HG02970 (cell line): ENCODE measurements at regions not wholly inside any gene's neighbourhood (a gene's known extent, or its start where the extent isn't known, plus 50 kb on each side); places are given as distances from the start of the nearest gene placed in this dataset.

Experiments
- ATAC-seq: cut with Tn5 transposase; IDR thresholded peaks from one replicate; pipeline ENCODE4 v1.9.1; 2021; ENCODE audit warnings: mild to moderate bottlenecking, moderate library complexity, moderate number of reproducible peaks; ENCODE audit not compliant: unreplicated experiment, low FRiP score

GRCh38 chr13:68254151-68254550, 1024.0 kb upstream of the PCDH9 start:
- ATAC-seq: no peak

DNA sequence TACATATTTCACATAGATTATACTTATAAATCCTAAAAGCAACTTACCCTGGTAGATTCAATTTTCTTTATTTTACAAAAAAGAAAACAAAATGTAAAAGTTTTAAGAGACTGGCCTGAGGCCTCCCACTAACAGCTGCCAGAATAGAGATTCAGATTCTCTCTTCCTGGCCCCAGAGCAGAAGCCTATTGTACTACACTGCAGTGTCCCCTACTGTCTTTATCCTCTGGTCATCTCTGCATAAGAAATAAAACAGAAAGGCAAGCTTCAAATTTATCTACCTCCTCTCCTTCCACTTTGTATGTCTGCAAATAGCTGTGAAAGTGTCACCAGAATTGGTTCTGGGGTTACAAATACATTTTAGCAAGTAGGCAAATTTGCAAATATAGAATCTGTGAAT, 1004.1 kb upstream of the PCDH9 start:
- ATAC-seq: no peak

- ATAC-seq: no peak
Measured at GRCh38 chr13:68232351-68233130, 1002.4 kb upstream of the PCDH9 start.

DNA sequence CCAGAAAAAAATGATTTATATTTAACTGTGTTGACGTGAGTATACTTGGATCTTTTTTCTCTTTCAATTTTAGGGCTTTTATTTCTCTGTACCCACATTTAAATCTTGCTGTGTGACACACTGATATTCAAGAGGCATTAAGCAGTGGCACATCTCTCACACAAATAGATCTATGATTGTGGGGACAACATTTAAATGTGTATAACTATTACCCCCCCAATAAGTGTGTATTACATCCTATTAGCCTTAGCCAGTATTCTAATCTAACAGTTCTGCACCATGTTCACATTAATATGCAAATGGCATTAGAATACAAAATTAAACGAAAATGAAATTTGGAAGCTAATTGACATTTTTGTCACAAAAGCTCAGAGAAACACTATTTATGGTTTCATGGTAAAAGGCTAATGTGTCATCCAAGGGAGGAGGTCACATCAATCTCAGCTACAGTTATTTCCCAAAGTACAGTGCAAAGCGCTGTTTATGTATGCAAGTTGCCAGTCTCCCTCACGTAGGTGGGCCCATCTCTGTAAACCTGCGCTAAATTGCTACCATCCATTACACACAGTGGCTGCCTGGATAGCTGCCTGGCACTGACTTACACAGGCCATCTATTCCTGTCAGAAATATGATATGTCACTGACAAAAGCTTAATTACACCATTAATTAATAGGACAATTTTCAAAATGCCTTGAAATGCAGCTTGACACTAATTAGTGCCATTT, 984.7 kb upstream of the PCDH9 start:
- no peak for ATAC-seq

DNA sequence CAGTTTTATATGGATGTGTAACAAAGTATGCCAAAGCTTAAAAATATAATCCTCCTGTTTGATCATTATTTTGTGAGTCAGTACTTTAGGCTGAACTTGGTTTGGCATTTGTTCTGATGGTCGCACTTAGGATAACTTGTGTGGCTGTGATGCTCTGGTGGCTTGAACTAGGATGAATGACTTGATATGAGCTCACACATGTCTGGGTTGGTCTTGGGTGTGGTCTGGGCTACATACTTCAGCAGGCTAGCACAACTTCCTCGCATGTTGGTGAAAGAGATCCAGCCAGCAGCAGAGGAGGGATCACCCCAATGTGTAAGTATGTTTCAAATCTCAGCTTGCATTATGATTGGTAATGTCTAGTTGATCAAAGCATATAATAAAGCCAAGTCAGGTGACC, 969.1 kb upstream of the PCDH9 start:
- ATAC-seq: no peak

- no peak for ATAC-seq
Measured at GRCh38 chr13:68190818-68191217, 960.7 kb upstream of the PCDH9 start.

- no peak for ATAC-seq
Measured at GRCh38 chr13:68185444-68186141, 955.5 kb upstream of the PCDH9 start.

GRCh38 chr13:68176475-68176874, 946.3 kb upstream of the PCDH9 start:
- ATAC-seq: no peak

GRCh38 chr13:68174893-68175292, 944.8 kb upstream of the PCDH9 start:
- ATAC-seq: no peak

- no peak for ATAC-seq
Measured at GRCh38 chr13:68173111-68173510, 943.0 kb upstream of the PCDH9 start.

DNA sequence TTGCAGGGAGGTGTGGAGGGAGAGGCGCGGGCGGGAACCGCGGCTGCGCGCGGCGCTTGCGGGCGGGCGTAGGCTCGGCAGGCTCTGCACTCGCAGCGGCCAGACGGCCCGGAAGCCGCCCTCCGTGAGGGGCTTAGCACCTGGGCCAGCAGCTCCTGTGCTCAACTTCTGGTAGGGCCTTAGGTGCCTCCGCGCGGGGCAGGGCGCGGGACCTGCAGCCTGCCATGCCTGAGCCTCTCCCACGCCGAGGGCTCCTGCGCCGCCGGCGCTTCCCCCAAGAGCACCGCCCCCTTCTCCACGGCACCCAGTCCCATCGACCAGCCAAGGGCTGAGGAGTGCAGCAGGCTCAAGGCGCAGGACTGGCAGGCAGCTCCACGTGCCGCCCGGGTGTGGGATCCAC, 940.8 kb upstream of the PCDH9 start:
- no peak for ATAC-seq

DNA sequence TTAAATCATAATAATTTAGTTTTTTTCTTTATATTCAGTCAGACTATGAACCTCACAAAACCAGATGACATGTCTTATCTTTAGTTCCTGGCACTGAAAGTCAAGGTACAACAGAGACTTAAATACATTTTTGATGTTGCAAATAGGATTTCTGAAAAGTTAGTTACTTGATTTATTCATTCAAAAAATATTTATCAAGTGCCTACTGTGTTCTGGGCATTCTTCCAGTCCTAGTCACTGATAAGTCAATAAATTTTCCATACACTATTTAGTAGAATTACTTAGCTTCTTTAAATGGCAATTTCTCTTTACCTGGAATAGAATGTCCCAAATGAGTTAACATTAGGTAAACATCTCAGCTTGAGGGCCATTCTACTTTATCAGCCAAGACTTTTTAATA, 938.3 kb upstream of the PCDH9 start:
- ATAC-seq: no peak

DNA sequence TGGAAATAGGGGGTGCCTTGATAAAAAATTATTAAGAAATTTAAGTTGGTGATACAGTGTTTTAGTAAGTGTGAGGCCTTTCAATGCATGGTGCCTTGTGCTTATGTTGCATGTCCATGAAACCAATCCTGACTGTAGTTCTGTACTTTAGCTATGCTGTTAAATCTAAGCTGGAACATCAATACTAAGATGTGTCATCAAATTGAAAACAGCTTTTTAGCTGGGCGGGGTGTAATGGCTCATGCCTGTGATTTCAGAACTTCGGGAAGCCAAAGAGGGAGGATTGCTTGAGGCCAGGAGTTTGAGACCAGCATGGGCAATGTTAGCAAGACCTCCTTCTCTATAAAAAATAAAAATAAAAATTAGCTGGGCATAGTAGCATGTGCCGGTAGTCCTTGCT, 930.3 kb upstream of the PCDH9 start:
- ATAC-seq: no peak

DNA sequence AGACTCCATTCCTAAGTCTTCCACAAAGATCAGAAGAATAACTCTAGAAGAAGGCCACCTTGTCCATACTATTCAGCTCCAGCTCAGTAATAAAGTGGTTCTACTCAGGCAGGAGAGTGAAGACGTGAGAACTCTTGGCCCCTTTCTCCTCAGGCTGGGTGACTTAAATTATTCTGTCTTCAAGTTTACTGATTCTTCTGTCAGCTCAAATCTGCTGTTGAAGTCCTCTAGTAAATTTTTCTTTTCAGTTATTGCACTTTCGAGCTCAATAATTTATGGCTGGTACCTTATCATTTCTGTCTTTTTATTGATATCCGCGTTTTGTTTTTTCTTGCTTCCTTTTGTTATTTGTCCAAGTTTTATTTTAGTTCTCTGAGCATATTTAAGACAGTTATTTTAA, 922.3 kb upstream of the PCDH9 start:
- no peak for ATAC-seq

DNA sequence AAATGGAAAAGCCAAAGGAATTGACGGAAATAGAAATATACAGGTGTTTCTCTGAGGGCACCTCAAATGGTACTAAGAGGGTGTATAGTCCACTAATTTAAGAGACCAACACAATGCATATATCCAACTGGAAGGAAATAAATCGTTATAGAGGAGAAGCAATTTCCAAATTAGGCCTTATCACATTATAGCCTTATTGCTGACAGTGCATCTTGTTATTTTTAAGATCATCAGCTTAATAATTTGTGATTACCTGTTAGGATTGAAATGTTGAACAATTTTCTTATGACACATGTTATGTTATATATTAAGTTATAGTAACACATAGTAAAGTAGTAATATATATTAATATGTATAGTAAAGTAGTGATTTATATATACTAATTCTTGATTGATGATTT, 915.7 kb upstream of the PCDH9 start:
- ATAC-seq: no peak

GRCh38 chr13:68128297-68128915, 898.3 kb upstream of the PCDH9 start:
- no peak for ATAC-seq

- ATAC-seq: no peak
Measured at GRCh38 chr13:68125087-68125480, 894.9 kb upstream of the PCDH9 start.

GRCh38 chr13:68124437-68125086, 894.4 kb upstream of the PCDH9 start:
- ATAC-seq: no peak

- ATAC-seq: no peak
Measured at GRCh38 chr13:68110178-68110768, 880.1 kb upstream of the PCDH9 start.

DNA sequence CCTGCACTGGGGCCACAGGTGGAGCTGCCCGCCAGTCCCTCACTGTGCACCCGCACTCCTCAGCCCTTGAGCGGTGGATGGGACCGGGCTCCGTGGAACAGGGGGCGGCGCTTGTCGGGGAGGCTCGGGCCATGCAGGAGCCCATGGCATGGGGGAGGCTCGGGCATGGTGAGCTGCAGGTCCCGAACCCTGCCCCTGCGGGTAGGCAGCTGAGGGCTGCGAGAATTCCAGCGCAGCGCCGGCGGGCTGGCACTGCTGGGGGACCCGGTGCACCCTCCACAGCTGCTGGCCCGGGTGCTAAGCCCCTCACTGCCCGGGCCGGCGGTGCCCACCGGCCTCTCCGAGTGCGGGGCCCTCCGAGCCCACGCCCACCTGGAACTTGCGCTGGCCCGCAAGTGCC, 877.5 kb upstream of the PCDH9 start:
- ATAC-seq: no peak
